Transverse colon (tissue), 4 donors: ENCODE measurements at regions not wholly inside any gene's neighbourhood (a gene's known extent, or its start where the extent isn't known, plus 50 kb on each side); places are given as distances from the start of the nearest gene placed in this dataset.

Source experiments
- CTCF ChIP-seq, 5 experiments: fragments of 200-600 bp in 3 of 5; fragments of 450-650 bp in 2 of 5; sonication (generic) in 3 of 5; IDR thresholded peaks; 1 replicate in 2 of 5; 2 replicates in 3 of 5; pipeline ENCODE4 v1.5.1; 2016 to 2017; ENCODE audit warnings: antibody characterized with exemption in 5 of 5, inconsistent platforms in 3 of 5, mild to moderate bottlenecking in 2 of 5, moderate library complexity in 1 of 5
- EP300 ChIP-seq: sonication (generic); formaldehyde crosslinking; IDR thresholded peaks from one replicate; pipeline ENCODE4 v1.6.1; 2017; ENCODE audit warnings: antibody characterized with exemption, low read depth
- POLR2AphosphoS5 ChIP-seq, 3 donors: sonication (generic); formaldehyde crosslinking; IDR thresholded peaks; one replicate each; pipeline ENCODE4 v1.6.1; 2016; ENCODE audit warnings: antibody characterized with exemption in 3 of 3

- TF ChIP-seq POLR2AphosphoS5 (IDR thresholded peaks at IDR 0.05) (no peak), CTCF (IDR thresholded peaks at IDR 0.05) (no peak), EP300 (no peak)
Measured at GRCh38 chr12:33223956-33224355, 215.7 kb downstream of the SYT10 start.
